Neural progenitor cell (in vitro differentiated cells): ENCODE measurements at regions not wholly inside any gene's neighbourhood (a gene's known extent, or its start where the extent isn't known, plus 50 kb on each side); places are given as distances from the start of the nearest gene placed in this dataset.
"Not testable (repeated sequence)": the region's sequence is repeated elsewhere in the genome, so short reads cannot be mapped to it uniquely, and the experiment has no call there.

ENCODE experiments used
- DNase-seq: peaks from one replicate; pipeline ENCODE4 v3.0.0-alpha.2; 2016; ENCODE audit warnings: low spot score
- H2AFZ ChIP-seq: fragments of 200-600 bp; sonication (generic); replicated peaks from 2 replicates; pipeline ENCODE4 v1.6.1; 2016; ENCODE audit warnings: antibody characterized with exemption
- H3F3A ChIP-seq: fragments of 200-600 bp; sonication (generic); 2 replicates; pipeline ENCODE4 v1.6.1; 2016; ENCODE audit warnings: antibody characterized with exemption, low read depth
- H3K27ac ChIP-seq: fragments of 200-600 bp; sonication (generic); 2 replicates; pipeline ENCODE4 v1.5.1; 2016; ENCODE audit warnings: mild to moderate bottlenecking
- H3K27me3 ChIP-seq: fragments of 200-600 bp; sonication (generic); 2 replicates; pipeline ENCODE4 v1.6.1; 2016; ENCODE audit warnings: mild to moderate bottlenecking, moderate library complexity
- H3K36me3 ChIP-seq: fragments of 200-600 bp; sonication (generic); 2 replicates; pipeline ENCODE4 v1.5.1; 2016
- H3K4me1 ChIP-seq: fragments of 200-600 bp; sonication (generic); 2 replicates; pipeline ENCODE4 v1.6.1; 2016; ENCODE audit warnings: mixed run types
- H3K4me2 ChIP-seq: fragments of 200-600 bp; sonication (generic); 2 replicates; pipeline ENCODE4 v1.6.1; 2016
- H3K4me3 ChIP-seq: fragments of 200-600 bp; sonication (generic); 2 replicates; pipeline ENCODE4 v1.5.1; 2016
- H3K79me2 ChIP-seq: fragments of 200-600 bp; sonication (generic); 2 replicates; pipeline ENCODE4 v1.6.1; 2016; ENCODE audit warnings: low read depth
- H3K9ac ChIP-seq: fragments of 200-600 bp; sonication (generic); 2 replicates; pipeline ENCODE4 v1.6.1; 2016
- H3K9me3 ChIP-seq: fragments of 200-600 bp; sonication (generic); 2 replicates; pipeline ENCODE4 v1.5.1; 2016; ENCODE audit warnings: low read depth
- H4K20me1 ChIP-seq: fragments of 200-600 bp; sonication (generic); 2 replicates; pipeline ENCODE4 v1.6.1; 2016; ENCODE audit warnings: low read depth
- H3K27ac Mint-ChIP-seq: 3 replicates; pipeline ENCODE4 v1.8.0; 2021; ENCODE audit warnings: mixed read lengths
- H3K27me3 Mint-ChIP-seq: 2 replicates; pipeline ENCODE4 v1.8.0; 2022; ENCODE audit warnings: low read depth, mild to moderate bottlenecking, inconsistent platforms, moderate library complexity, mixed read lengths; ENCODE audit not compliant: insufficient read depth
- H3K36me3 Mint-ChIP-seq: 3 replicates; pipeline ENCODE4 v1.8.0; 2021; ENCODE audit warnings: mixed read lengths
- H3K4me1 Mint-ChIP-seq: 3 replicates; pipeline ENCODE4 v1.8.0; 2021; ENCODE audit warnings: mixed read lengths
- H3K4me3 Mint-ChIP-seq: 3 replicates; pipeline ENCODE4 v1.8.0; 2021; ENCODE audit warnings: mild to moderate bottlenecking, moderate library complexity, mixed read lengths
- H3K9me3 Mint-ChIP-seq: 3 replicates; pipeline ENCODE4 v1.8.0; 2020; ENCODE audit warnings: mixed read lengths
- CTCF ChIP-seq: fragments of 200-600 bp; sonication (generic); IDR thresholded peaks from 2 replicates; pipeline ENCODE4 v1.5.1; 2017; ENCODE audit warnings: antibody characterized with exemption, mild to moderate bottlenecking
- EZH2 ChIP-seq: fragments of 200-600 bp; sonication (generic); IDR thresholded peaks from 2 replicates; pipeline ENCODE4 v1.6.1; 2017; ENCODE audit warnings: antibody characterized with exemption, mild to moderate bottlenecking, moderate library complexity
- EZH2phosphoT487 ChIP-seq: fragments of 200-600 bp; sonication (generic); IDR thresholded peaks from 2 replicates; pipeline ENCODE4 v1.6.1; 2017; ENCODE audit warnings: antibody characterized with exemption

GRCh38 chrX:115913575-115913974 lies 257.0 kb upstream of the AGTR2 start:
- no peak overlapping the region for H3K4me3 ChIP-seq
- no peak overlapping the region for H3K4me2 ChIP-seq
- no peak overlapping the region for H3K9ac ChIP-seq
- H3K27ac ChIP-seq, result no peak overlapping the region
- TF ChIP-seq CTCF (no peak), EZH2 (no peak), EZH2phosphoT487 (no peak)
- H3K4me1 ChIP-seq, result no peaks in the 10 kb centered on the region
- H3K36me3 ChIP-seq, result peaks cover 5% of the 10 kb centered on the region
- H3K79me2 ChIP-seq, result peaks cover 76% of the 10 kb centered on the region
- no peaks in the 10 kb centered on the region for H3F3A ChIP-seq
- H3K27ac Mint-ChIP-seq, result no peak overlapping the region
- no peak overlapping the region for H2AFZ ChIP-seq
- no peak for DNase-seq
- no peaks in the 10 kb centered on the region for H4K20me1 ChIP-seq
- peaks cover 7% of the 10 kb centered on the region for H3K9me3 ChIP-seq
- H3K36me3 Mint-ChIP-seq, result peaks cover under 1% of the 10 kb centered on the region
- H3K4me1 Mint-ChIP-seq, result no peaks in the 10 kb centered on the region
- no peaks in the 10 kb centered on the region for H3K27me3 ChIP-seq
- H3K4me3 Mint-ChIP-seq, result no peak overlapping the region
- no peaks in the 10 kb centered on the region for H3K27me3 Mint-ChIP-seq
- peaks cover 62% of the 10 kb centered on the region for H3K9me3 Mint-ChIP-seq

DNA sequence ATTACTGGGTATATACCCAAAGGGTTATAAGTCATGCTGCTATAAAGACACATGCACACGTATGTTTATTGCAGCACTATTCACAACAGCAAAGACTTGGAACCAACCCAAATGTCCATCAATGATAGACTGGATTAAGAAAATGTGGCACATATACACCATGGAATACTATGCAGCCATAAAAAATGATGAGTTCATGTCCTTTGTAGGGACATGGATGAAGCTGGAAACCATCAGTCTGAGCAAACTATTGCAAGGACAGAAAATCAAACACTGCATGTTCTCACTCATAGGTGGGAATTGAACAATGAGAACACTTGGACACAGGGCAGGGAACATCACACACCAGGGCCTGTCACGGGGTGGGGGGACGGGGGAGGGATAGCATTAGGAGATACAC lies 254.9 kb upstream of the AGTR2 start:
- H3K4me1 ChIP-seq, H3K4me2 ChIP-seq, H2AFZ ChIP-seq, H3F3A ChIP-seq, H3K27ac ChIP-seq, H3K36me3 Mint-ChIP-seq, DNase-seq, H3K4me1 Mint-ChIP-seq, H3K9ac ChIP-seq, H3K9me3 ChIP-seq, H4K20me1 ChIP-seq, H3K4me3 Mint-ChIP-seq, H3K27ac Mint-ChIP-seq, H3K27me3 ChIP-seq, H3K4me3 ChIP-seq, H3K36me3 ChIP-seq, H3K27me3 Mint-ChIP-seq: not testable (repeated sequence)
- peaks cover 69% of the 10 kb centered on the region for H3K9me3 Mint-ChIP-seq
- peaks cover 63% of the 10 kb centered on the region for H3K79me2 ChIP-seq

- H3K27me3 Mint-ChIP-seq, result no peaks in the 10 kb centered on the region
Observed at GRCh38 chrX:115929480-115929879, 241.1 kb upstream of the AGTR2 start.

DNA sequence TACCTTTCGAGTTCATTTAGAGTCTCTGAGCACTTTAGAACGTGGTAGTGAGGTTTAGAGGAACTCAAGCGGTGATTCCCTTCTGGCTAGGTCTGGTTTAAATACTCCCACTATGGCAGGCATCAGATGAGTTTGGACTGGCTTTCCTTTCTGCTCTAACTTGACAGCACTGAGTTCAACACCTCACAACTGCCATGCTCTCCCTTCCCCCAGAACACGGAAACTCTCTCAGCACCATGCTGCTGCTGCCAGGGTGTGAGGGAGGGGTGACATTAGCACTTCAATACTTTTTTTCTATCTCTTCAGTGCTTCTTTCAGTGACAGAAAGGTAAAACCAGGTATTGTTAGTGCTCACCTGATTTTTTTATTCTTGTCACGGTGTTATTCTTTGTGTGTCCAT lies 234.5 kb upstream of the AGTR2 start:
- H3K9me3 Mint-ChIP-seq, result peaks cover 74% of the 10 kb centered on the region
- H3K4me1 Mint-ChIP-seq, result no peaks in the 10 kb centered on the region
- peaks cover 16% of the 10 kb centered on the region for H3K4me1 ChIP-seq
- H3K9ac ChIP-seq, result no peak overlapping the region
- TF ChIP-seq EZH2, result no peak
- no peak for TF ChIP-seq CTCF
- no peak for TF ChIP-seq EZH2phosphoT487
- peaks cover 49% of the 10 kb centered on the region for H3K79me2 ChIP-seq
- no peak overlapping the region for H3K27ac ChIP-seq
- no peak overlapping the region for H3K4me3 ChIP-seq
- no peak overlapping the region for H3K4me2 ChIP-seq
- no peaks in the 10 kb centered on the region for H3F3A ChIP-seq
- H3K36me3 ChIP-seq, result peaks cover 33% of the 10 kb centered on the region
- peaks cover 19% of the 10 kb centered on the region for H3K9me3 ChIP-seq
- no peaks in the 10 kb centered on the region for H3K27me3 Mint-ChIP-seq
- no peak overlapping the region for H2AFZ ChIP-seq
- no peak for DNase-seq
- H3K27ac Mint-ChIP-seq, result no peak overlapping the region
- H3K4me3 Mint-ChIP-seq, result no peak overlapping the region
- H4K20me1 ChIP-seq, result peaks cover 15% of the 10 kb centered on the region
- H3K27me3 ChIP-seq, result no peaks in the 10 kb centered on the region
- H3K36me3 Mint-ChIP-seq, result peaks cover 42% of the 10 kb centered on the region

More at GRCh38 chrX:115929480-115929879, 241.1 kb upstream of the AGTR2 start:
- H3K36me3 Mint-ChIP-seq, result peaks cover 24% of the 10 kb centered on the region
- peaks cover 59% of the 10 kb centered on the region for H3K9me3 ChIP-seq
- peaks cover 75% of the 10 kb centered on the region for H3K9me3 Mint-ChIP-seq
- H3K27me3 ChIP-seq, result no peaks in the 10 kb centered on the region
- no peaks in the 10 kb centered on the region for H4K20me1 ChIP-seq
- H3K9ac ChIP-seq, result no peak overlapping the region
- no peak overlapping the region for H2AFZ ChIP-seq
- H3K36me3 ChIP-seq, result peaks cover 30% of the 10 kb centered on the region
- peaks cover 17% of the 10 kb centered on the region for H3K79me2 ChIP-seq
- no peak overlapping the region for H3K4me3 Mint-ChIP-seq
- H3K27ac ChIP-seq, result no peak overlapping the region
- TF ChIP-seq EZH2 (no peak), CTCF (no peak), EZH2phosphoT487 (no peak)
- no peak overlapping the region for H3K4me2 ChIP-seq
- H3K27ac Mint-ChIP-seq, result no peak overlapping the region
- DNase-seq, result no peak
- H3F3A ChIP-seq, result no peaks in the 10 kb centered on the region
- no peaks in the 10 kb centered on the region for H3K4me1 ChIP-seq
- H3K4me3 ChIP-seq, result no peak overlapping the region
- no peaks in the 10 kb centered on the region for H3K4me1 Mint-ChIP-seq
